ENCODE measurements at regions not wholly inside any gene's neighbourhood (a gene's known extent, or its start where the extent isn't known, plus 50 kb on each side); places are given as distances from the start of the nearest gene placed in this dataset.

DNA sequence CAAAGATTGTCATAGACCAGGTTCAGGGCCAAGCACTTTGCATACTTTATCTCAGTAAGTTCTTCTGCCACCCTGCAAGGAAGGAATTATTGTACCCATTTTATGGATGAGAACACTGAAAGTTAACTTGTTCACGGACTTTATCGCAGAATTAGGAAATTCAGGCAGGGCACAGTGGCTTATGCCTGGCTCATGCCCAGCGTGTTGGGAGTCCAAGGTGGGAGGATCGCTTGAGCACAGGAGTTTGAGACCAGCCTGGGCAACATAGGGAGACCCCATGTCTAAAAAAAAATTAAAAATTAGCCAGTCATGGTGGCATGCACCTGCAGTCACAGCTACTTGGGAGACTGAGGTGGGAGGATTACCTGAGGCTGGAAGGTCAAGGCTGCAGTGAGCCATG lies 72.4 kb downstream of the MFAP3 start:
- TF ChIP-seq BACH1 (IDR thresholded peaks at IDR 0.05; ENCODE audit: low read length) (no peak), KDM1A (IDR thresholded peaks at IDR 0.05; ENCODE audit: borderline replicate concordance, low read length) (peak; percentile 41; the same call in 1 of the 2 replicates)
- Histone ChIP-seq H4K5ac (ENCODE audit: insufficient read length, low read depth, low read length) (no peak overlapping the region), H3K4me1 (replicated peaks in 1 of 4; ENCODE audit: control insufficient read depth in 3 of 4, insufficient read depth in 4 of 4, low read length in 3 of 4) (peaks cover 9 to 31% (median 23%) of the 10 kb centered on the region in 4 experiments), H2AFZ (ENCODE audit: low read length) (no peak overlapping the region), H3K4me2 (ENCODE audit: insufficient read depth in 1 of 2, low read depth in 2 of 2, low read length in 2 of 2) (no peak overlapping the region), H3K27ac (ENCODE audit: low read depth, low read length) (no peak overlapping the region), H3K9me3 (ENCODE audit: insufficient read depth in 2 of 2, low read depth in 1 of 2, low read length in 1 of 2) (no peaks in the 10 kb centered on the region), H3K79me2 (ENCODE audit: control insufficient read depth in 1 of 2, insufficient read depth in 2 of 2, low read length in 2 of 2) (no peaks in the 10 kb centered on the region), H3K23me2 (ENCODE audit: low read depth, low read length) (no peaks in the 10 kb centered on the region), H4K91ac (replicated peaks; ENCODE audit: insufficient read length, low read length) (no peak overlapping the region), H2AK5ac (ENCODE audit: low read depth, low read length) (no peak overlapping the region), H3K18ac (ENCODE audit: extremely low read depth, low read length) (no peak overlapping the region), H3K4me3 (ENCODE audit: extremely low read depth in 1 of 4, insufficient read depth in 2 of 4, low read depth in 3 of 4, low read length in 4 of 4) (no peak overlapping the region), H2BK120ac (replicated peaks; ENCODE audit: low read depth, low read length) (no peak overlapping the region), H3K79me1 (ENCODE audit: low read depth, low read length) (no peaks in the 10 kb centered on the region), H2BK5ac (ENCODE audit: low read depth, low read length) (no peak overlapping the region), H3K27me3 (replicated peaks in 1 of 4; ENCODE audit: control insufficient read depth in 3 of 4, extremely low read depth in 1 of 4, insufficient read depth in 3 of 4, low read length in 3 of 4) (no peaks in the 10 kb centered on the region), H3K36me3 (ENCODE audit: control insufficient read depth in 2 of 4, insufficient read depth in 4 of 4, low read length in 3 of 4) (no peaks in the 10 kb centered on the region), H2BK12ac (ENCODE audit: low read depth, low read length) (peak overlapping the region; percentile 0; the same call in 1 of the 2 replicates), H4K20me1 (replicated peaks in 1 of 2; ENCODE audit: control insufficient read depth in 1 of 2, insufficient read depth in 2 of 2, low read length in 2 of 2) (no peaks in the 10 kb centered on the region), H2BK15ac (ENCODE audit: low read length) (no peak overlapping the region), H3K14ac (ENCODE audit: insufficient read length) (no peak overlapping the region), H4K8ac (ENCODE audit: extremely low read depth, insufficient read depth, low read length) (no peak overlapping the region), H3K4ac (replicated peaks; ENCODE audit: insufficient read length, low read depth, low read length) (no peak overlapping the region), H3K56ac (replicated peaks; ENCODE audit: insufficient read length, low read depth, low read length) (no peak overlapping the region), H3K23ac (ENCODE audit: insufficient read length) (no peak overlapping the region), H3K9ac (replicated peaks in 1 of 4; ENCODE audit: extremely low read depth in 1 of 4, low read depth in 3 of 4, low read length in 3 of 4) (no peak overlapping the region), H2BK20ac (ENCODE audit: low read length) (no peak overlapping the region)
- WGBS, 2 experiments (ENCODE audit: extremely low coverage in 1 of 2, insufficient coverage in 1 of 2, insufficient read length in 1 of 2, insufficient replicate concordance in 2 of 2, low coverage in 1 of 2, low lambda C conversion rate in 2 of 2, missing lambda C conversion rate in 1 of 2): 93% methylated on average over 4 of the region's 4 CpGs; no CpG with 5 or more reads in 1 of the 2 experiments
- DNase-seq (ENCODE audit: low read depth in 1 of 2, low spot score in 2 of 2): no peak
- ChIA-PET CTCF (ENCODE audit: partially characterized antibody) (interaction anchor here (0.8 to 4.9 kb wide), 6 partner anchors 9 to 68 kb away, joined by 3 to 27 read pairs (median 7); no protein-coding TSS in a partner anchor), POLR2A (ENCODE audit: partially characterized antibody) (no interaction called here)
- FAIRE-seq: no peak
